Astrocyte of the spinal cord (primary cell): ENCODE measurements at regions not wholly inside any gene's neighbourhood (a gene's known extent, or its start where the extent isn't known, plus 50 kb on each side); places are given as distances from the start of the nearest gene placed in this dataset.

Experiments
- DNase-seq: peaks from one replicate; pipeline ENCODE4 v3.0.0; 2011; ENCODE audit warnings: low read depth, low spot score
- H3K4me3 ChIP-seq: 2 replicates; pipeline ENCODE4 v1.5.1; 2011; ENCODE audit warnings: low read depth, mild to moderate bottlenecking, low read length, moderate library complexity
- in situ Hi-C: cut with HindIII; loops from 2 replicates; pipeline ENCODE4 v1.10.0; 2017; ENCODE audit warnings: low sequenced_read_pairs
- TF ChIP-seq, protein P1 (sequence below): IDR thresholded peaks from 2 replicates; pipeline ENCODE4 v1.5.1; 2012; ENCODE audit warnings: low read depth, mild to moderate bottlenecking, low read length, inconsistent platforms

DNA sequence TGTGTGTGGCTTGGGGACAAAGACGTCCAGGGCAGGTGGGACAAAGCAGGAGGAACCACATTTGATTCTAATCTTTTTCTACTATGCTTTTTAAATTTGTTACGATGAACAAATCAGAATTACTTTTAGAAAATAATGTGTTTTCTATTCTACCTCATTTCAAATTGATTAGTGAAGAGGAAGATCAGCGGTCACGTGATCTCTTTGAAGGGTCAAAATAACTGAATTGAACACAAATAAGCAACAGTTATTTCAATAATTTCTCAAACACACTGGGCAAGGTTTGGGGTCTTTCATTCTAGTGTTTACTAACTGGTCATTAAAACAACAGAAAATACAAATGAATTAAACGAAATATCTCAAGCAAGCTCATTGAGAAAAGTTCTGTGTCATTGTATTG, 773.0 kb upstream of the IGFBP3 start:
- in situ Hi-C loops = no loop called here
- TF ChIP-seq, protein P1, sequence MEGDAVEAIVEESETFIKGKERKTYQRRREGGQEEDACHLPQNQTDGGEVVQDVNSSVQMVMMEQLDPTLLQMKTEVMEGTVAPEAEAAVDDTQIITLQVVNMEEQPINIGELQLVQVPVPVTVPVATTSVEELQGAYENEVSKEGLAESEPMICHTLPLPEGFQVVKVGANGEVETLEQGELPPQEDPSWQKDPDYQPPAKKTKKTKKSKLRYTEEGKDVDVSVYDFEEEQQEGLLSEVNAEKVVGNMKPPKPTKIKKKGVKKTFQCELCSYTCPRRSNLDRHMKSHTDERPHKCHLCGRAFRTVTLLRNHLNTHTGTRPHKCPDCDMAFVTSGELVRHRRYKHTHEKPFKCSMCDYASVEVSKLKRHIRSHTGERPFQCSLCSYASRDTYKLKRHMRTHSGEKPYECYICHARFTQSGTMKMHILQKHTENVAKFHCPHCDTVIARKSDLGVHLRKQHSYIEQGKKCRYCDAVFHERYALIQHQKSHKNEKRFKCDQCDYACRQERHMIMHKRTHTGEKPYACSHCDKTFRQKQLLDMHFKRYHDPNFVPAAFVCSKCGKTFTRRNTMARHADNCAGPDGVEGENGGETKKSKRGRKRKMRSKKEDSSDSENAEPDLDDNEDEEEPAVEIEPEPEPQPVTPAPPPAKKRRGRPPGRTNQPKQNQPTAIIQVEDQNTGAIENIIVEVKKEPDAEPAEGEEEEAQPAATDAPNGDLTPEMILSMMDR = no peak

GRCh38 chr7:46687203-46687602, 766.1 kb upstream of the IGFBP3 start:
- in situ Hi-C loops = no loop called here
- DNase-seq = no peak
- no peak overlapping the region for H3K4me3 ChIP-seq
- TF ChIP-seq, protein P1 = no peak

More for the DNA sequence above, 773.0 kb upstream of the IGFBP3 start:
- no peak overlapping the region for H3K4me3 ChIP-seq
- DNase-seq = no peak

GRCh38 chr7:46685051-46685450, 764.0 kb upstream of the IGFBP3 start:
- in situ Hi-C loops = no loop called here
- no peak overlapping the region for H3K4me3 ChIP-seq
- TF ChIP-seq, protein P1 = no peak
- no peak for DNase-seq

GRCh38 chr7:46682836-46683624, 762.0 kb upstream of the IGFBP3 start:
- in situ Hi-C loops = no loop called here
- TF ChIP-seq, protein P1 = no peak
- H3K4me3 ChIP-seq = no peak overlapping the region
- DNase-seq = peak; percentile 67

DNA sequence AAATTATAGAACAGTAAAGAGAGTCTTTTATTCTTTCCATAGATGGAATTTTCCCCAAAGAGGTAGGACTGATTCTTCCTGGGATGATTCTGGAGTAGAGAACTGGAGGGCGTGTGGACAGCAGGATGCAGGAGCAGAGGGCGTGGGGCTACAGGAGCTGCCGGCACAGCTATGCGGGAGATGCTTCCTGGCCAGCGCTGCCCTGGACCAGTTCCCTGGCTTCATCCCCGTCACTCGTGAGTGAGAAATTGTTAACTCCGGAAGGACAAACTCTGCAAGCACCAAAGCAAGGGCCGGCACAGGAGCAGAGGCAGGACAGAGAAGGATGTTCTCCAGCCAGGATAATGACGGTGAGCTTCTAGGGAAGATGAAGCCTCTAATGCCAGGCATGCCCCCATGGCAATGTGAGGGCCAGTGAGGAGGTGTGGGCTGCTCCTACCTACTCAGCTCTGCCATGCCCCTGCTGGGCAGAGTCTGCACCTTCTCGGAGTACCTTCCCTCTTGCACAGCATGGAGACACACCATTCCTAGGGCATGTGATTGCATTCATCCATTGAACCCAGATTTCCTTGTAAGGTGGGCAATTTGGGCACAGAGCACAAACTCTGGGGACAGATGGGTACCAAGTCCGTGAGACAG, 760.9 kb upstream of the IGFBP3 start:
- TF ChIP-seq, protein P1 = no peak
- in situ Hi-C loops = no loop called here
- DNase-seq = no peak
- no peak overlapping the region for H3K4me3 ChIP-seq

DNA sequence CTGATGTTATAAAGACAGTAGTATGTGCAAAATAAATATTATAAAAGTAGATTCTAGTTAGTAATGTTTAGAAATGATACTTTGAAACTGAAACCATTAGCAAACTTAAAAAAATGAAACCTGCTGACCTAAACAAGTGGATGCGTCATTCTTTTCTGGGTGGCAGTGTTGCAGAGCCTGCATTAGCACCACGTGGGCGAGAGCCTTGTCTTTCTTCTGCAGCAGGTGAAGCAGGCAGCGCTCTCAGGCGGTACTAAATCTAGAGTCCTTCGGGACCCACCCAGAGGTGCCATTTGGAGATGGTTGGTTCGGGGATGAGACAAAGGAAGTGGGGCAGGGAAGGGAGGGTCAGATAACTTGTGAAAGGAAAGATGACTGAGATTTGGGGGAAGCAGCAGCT, 759.1 kb upstream of the IGFBP3 start:
- no peak for DNase-seq
- in situ Hi-C loops = no loop called here
- H3K4me3 ChIP-seq = no peak overlapping the region
- TF ChIP-seq, protein P1 = no peak
